OCI-M1 (cell line): ENCODE measurements at regions not wholly inside any gene's neighbourhood (a gene's known extent, or its start where the extent isn't known, plus 50 kb on each side); places are given as distances from the start of the nearest gene placed in this dataset.

Experiments used
- DNase-seq: peaks from one replicate; lab custom pipeline; 2025; lab: John Stamatoyannopoulos, UW

GRCh38 chr1:34408011-34408410 is 231.3 kb downstream of the C1orf94 start:
- DNase-seq = no peak

GRCh38 chr1:34409689-34410229 is 233.1 kb downstream of the C1orf94 start:
- no peak for DNase-seq

GRCh38 chr1:34412598-34413370 is 236.1 kb downstream of the C1orf94 start:
- no peak for DNase-seq

- no peak for DNase-seq
Observed at GRCh38 chr1:34415140-34415539, 238.4 kb downstream of the C1orf94 start.

GRCh38 chr1:34418166-34418565 is 241.5 kb downstream of the C1orf94 start:
- no peak for DNase-seq

GRCh38 chr1:34419663-34420136 is 243.0 kb downstream of the C1orf94 start:
- DNase-seq = no peak

GRCh38 chr1:34425046-34425445 is 248.3 kb downstream of the C1orf94 start:
- no peak for DNase-seq

GRCh38 chr1:34425785-34426184 is 249.1 kb downstream of the C1orf94 start:
- no peak for DNase-seq

- DNase-seq = no peak
Observed at GRCh38 chr1:34426325-34426896, 249.7 kb downstream of the C1orf94 start.

- no peak for DNase-seq
Observed at GRCh38 chr1:34427170-34427569, 250.5 kb downstream of the C1orf94 start.

GRCh38 chr1:34433099-34433498 is 256.4 kb downstream of the C1orf94 start:
- DNase-seq = no peak

GRCh38 chr1:34436836-34437235 is 260.1 kb downstream of the C1orf94 start:
- DNase-seq = no peak

GRCh38 chr1:34441259-34442069 is 264.8 kb downstream of the C1orf94 start:
- no peak for DNase-seq

- no peak for DNase-seq
Observed at GRCh38 chr1:34444516-34444915, 267.8 kb downstream of the C1orf94 start.

GRCh38 chr1:34450325-34450724 is 273.6 kb downstream of the C1orf94 start:
- no peak for DNase-seq

- DNase-seq = no peak
Observed at GRCh38 chr1:34452451-34452850, 275.7 kb downstream of the C1orf94 start.

GRCh38 chr1:34455121-34455520 is 278.4 kb downstream of the C1orf94 start:
- DNase-seq = no peak

- peak; percentile 44 for DNase-seq
Observed at GRCh38 chr1:34460193-34460592, 283.5 kb downstream of the C1orf94 start.

GRCh38 chr1:34470401-34470800 is 284.4 kb upstream of the GJB5 start:
- DNase-seq = no peak

- DNase-seq = no peak
Observed at GRCh38 chr1:34474566-34474965, 280.3 kb upstream of the GJB5 start.

- DNase-seq = no peak
Observed at GRCh38 chr1:34476371-34476770, 278.5 kb upstream of the GJB5 start.

- no peak for DNase-seq
Observed at GRCh38 chr1:34477632-34478141, 277.2 kb upstream of the GJB5 start.
